ENCODE measurements at regions not wholly inside any gene's neighbourhood (a gene's known extent, or its start where the extent isn't known, plus 50 kb on each side); places are given as distances from the start of the nearest gene placed in this dataset.
A peak's percentile ranks its signal among the peaks of the same experiment; 100 is the strongest.

DNA sequence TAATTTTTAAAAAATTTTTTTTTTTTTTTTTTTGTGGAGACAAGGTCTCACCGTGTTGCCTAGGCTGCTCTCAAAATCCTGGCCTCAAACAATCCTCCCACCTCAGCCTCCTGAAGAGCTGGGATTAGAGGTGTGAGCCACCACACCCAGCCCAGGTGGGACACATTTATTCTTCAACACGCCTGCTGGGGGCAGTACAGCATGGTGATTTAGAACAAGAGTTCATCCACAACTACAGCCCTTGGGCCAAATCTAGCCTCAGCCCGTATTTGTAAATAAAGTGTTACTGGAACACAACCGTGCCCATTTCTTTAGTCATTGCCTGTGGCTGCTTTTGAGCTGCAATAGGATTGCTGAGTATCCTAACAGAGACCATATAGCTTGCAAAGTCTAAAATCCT, 92.8 kb downstream of the KATNIP start:
- no peak overlapping the region for H3K9ac ChIP-seq
- WGBS (ENCODE audit: low lambda C conversion rate), result 84% methylated on average over 4 of the region's 4 CpGs
- peaks cover 0 to 2% of the 10 kb centered on the region in 2 experiments for H3K36me3 ChIP-seq (replicated peaks in 1 of 2; ENCODE audit: control insufficient read depth in 1 of 2, insufficient read depth in 2 of 2, low read length in 1 of 2)
- no peak for DNase-seq
- ChIA-PET CTCF (interaction anchor here (0.9 to 3.3 kb wide), 9 partner anchors 12 to 428 kb away, joined by 3 to 14 read pairs (median 3); no protein-coding TSS in a partner anchor), POLR2A (no interaction called here)
- H3K4me3 ChIP-seq (ENCODE audit: low read depth in 2 of 2, low read length in 1 of 2), result no peak overlapping the region
- H3K4me1 ChIP-seq (ENCODE audit: control insufficient read depth in 1 of 2, insufficient read depth in 2 of 2, low read depth in 1 of 2, low read length in 1 of 2), result no peaks in the 10 kb centered on the region; a peak in 1 of 4 replicates
- no peaks in the 10 kb centered on the region for H3F3A ChIP-seq (replicated peaks; ENCODE audit: insufficient read depth)
- TF ChIP-seq RAD21 (IDR thresholded peaks at IDR 0.05; ENCODE audit: low read length), result peak; percentile 46; the same call in 1 of the 2 replicates
- TF ChIP-seq, protein P1, sequence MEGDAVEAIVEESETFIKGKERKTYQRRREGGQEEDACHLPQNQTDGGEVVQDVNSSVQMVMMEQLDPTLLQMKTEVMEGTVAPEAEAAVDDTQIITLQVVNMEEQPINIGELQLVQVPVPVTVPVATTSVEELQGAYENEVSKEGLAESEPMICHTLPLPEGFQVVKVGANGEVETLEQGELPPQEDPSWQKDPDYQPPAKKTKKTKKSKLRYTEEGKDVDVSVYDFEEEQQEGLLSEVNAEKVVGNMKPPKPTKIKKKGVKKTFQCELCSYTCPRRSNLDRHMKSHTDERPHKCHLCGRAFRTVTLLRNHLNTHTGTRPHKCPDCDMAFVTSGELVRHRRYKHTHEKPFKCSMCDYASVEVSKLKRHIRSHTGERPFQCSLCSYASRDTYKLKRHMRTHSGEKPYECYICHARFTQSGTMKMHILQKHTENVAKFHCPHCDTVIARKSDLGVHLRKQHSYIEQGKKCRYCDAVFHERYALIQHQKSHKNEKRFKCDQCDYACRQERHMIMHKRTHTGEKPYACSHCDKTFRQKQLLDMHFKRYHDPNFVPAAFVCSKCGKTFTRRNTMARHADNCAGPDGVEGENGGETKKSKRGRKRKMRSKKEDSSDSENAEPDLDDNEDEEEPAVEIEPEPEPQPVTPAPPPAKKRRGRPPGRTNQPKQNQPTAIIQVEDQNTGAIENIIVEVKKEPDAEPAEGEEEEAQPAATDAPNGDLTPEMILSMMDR (IDR thresholded peaks at IDR 0.05), result peak; percentile 44
- no peak for TF ChIP-seq JUND (IDR thresholded peaks at IDR 0.05)
- no peaks in the 10 kb centered on the region for H3K79me2 ChIP-seq (ENCODE audit: insufficient read depth)
- H3K27ac ChIP-seq (ENCODE audit: low read depth in 2 of 2, low read length in 1 of 2), result no peak overlapping the region
- no peaks in the 10 kb centered on the region for H4K20me1 ChIP-seq (ENCODE audit: insufficient read depth)
- no peaks in the 10 kb centered on the region for H3K9me2 ChIP-seq
- H3K4me2 ChIP-seq, result no peak overlapping the region
- H3K9me3 ChIP-seq, result no peaks in the 10 kb centered on the region
- no peaks in the 10 kb centered on the region for H3K27me3 ChIP-seq (ENCODE audit: insufficient read depth)
- H2AFZ ChIP-seq (ENCODE audit: low read depth), result no peak overlapping the region

DNA sequence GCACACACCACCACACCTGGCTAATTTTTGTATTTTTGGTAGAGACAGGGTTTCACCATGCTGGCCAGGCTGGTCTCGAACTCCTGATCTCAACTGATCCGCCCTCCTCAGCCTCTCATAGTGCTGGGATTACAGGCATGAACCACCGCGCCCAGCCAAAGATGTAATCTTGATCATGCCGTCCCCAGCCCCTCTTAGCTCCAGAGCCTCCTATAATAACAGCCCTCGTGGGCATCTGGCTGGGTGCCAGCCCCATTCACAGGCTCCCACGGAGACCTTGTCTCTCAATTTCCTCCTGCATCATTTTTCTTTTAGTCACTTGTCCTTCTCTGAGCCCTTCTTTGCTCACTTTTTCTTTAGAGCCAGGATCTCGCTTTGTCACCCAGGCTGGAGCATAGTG, 94.2 kb downstream of the KATNIP start:
- H3K4me1 ChIP-seq (ENCODE audit: control insufficient read depth in 1 of 2, insufficient read depth in 2 of 2, low read depth in 1 of 2, low read length in 1 of 2), result no peaks in the 10 kb centered on the region; a peak in 1 of 4 replicates
- no peaks in the 10 kb centered on the region for H3F3A ChIP-seq (replicated peaks; ENCODE audit: insufficient read depth)
- DNase-seq, result peak; percentile 75
- peaks cover 0 to 3% of the 10 kb centered on the region in 2 experiments for H3K36me3 ChIP-seq (replicated peaks in 1 of 2; ENCODE audit: control insufficient read depth in 1 of 2, insufficient read depth in 2 of 2, low read length in 1 of 2)
- no peak overlapping the region for H3K4me2 ChIP-seq
- H4K20me1 ChIP-seq (ENCODE audit: insufficient read depth), result no peaks in the 10 kb centered on the region
- TF ChIP-seq GATA2 (CRISPR knock-in tag; IDR thresholded peaks at IDR 0.05) (peak; percentile 67), JUND (IDR thresholded peaks at IDR 0.05) (no peak), NFIC (IDR thresholded peaks at IDR 0.05; ENCODE audit: borderline replicate concordance) (peak; percentile 29; the same call in 1 of the 2 replicates)
- no peak overlapping the region for H3K9ac ChIP-seq
- H3K27ac ChIP-seq (ENCODE audit: low read depth in 2 of 2, low read length in 1 of 2), result no peak overlapping the region
- H3K9me2 ChIP-seq, result no peaks in the 10 kb centered on the region
- 83% methylated on average over 8 of the region's 8 CpGs for WGBS (ENCODE audit: low lambda C conversion rate)
- H3K79me2 ChIP-seq (ENCODE audit: insufficient read depth), result no peaks in the 10 kb centered on the region
- no peaks in the 10 kb centered on the region for H3K9me3 ChIP-seq
- H3K27me3 ChIP-seq (ENCODE audit: insufficient read depth), result no peaks in the 10 kb centered on the region
- ChIA-PET POLR2A (no interaction called here), CTCF (interaction anchor here (0.6 to 3.3 kb wide), 4 partner anchors 8 to 136 kb away, joined by 3 to 14 read pairs (median 4); no protein-coding TSS in a partner anchor)
- H3K4me3 ChIP-seq (ENCODE audit: low read depth in 2 of 2, low read length in 1 of 2), result no peak overlapping the region
- no peak overlapping the region for H2AFZ ChIP-seq (ENCODE audit: low read depth)

DNA sequence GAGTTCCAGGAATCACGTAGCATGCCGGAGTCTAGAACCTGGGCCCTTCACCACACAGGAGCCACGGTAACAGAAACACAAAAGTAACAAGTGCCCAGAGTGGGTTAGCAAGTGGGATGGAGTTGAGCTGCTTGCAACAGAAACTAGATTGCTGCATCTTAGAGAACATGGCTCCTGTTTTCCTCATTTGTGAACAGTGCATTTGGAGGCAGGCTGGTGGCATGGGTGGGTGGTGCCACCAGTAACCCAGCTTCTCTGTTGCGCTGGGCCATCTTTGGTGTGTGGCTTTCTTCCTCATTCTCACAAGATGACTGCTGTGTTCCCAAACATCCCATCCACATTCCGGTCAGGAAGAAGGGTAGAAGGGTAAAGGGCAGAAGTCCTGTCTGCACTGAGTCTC, 95.5 kb downstream of the KATNIP start:
- TF ChIP-seq GABPA (IDR thresholded peaks at IDR 0.05; ENCODE audit: low read depth) (no peak), CHD2 (IDR thresholded peaks at IDR 0.05; ENCODE audit: low read length, partially characterized antibody) (no peak)
- TF ChIP-seq, protein P2, sequence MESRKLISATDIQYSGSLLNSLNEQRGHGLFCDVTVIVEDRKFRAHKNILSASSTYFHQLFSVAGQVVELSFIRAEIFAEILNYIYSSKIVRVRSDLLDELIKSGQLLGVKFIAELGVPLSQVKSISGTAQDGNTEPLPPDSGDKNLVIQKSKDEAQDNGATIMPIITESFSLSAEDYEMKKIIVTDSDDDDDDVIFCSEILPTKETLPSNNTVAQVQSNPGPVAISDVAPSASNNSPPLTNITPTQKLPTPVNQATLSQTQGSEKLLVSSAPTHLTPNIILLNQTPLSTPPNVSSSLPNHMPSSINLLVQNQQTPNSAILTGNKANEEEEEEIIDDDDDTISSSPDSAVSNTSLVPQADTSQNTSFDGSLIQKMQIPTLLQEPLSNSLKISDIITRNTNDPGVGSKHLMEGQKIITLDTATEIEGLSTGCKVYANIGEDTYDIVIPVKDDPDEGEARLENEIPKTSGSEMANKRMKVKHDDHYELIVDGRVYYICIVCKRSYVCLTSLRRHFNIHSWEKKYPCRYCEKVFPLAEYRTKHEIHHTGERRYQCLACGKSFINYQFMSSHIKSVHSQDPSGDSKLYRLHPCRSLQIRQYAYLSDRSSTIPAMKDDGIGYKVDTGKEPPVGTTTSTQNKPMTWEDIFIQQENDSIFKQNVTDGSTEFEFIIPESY (IDR thresholded peaks at IDR 0.05; ENCODE audit: borderline replicate concordance, low read depth), result no peak
- no peaks in the 10 kb centered on the region for H4K20me1 ChIP-seq (ENCODE audit: insufficient read depth)
- WGBS (ENCODE audit: low lambda C conversion rate), result 97% methylated on average over 5 of the region's 5 CpGs
- H3K36me3 ChIP-seq (replicated peaks in 1 of 2; ENCODE audit: control insufficient read depth in 1 of 2, insufficient read depth in 2 of 2, low read length in 1 of 2), result peaks cover 0 to 3% of the 10 kb centered on the region in 2 experiments
- no peak overlapping the region for H3K9ac ChIP-seq
- no peaks in the 10 kb centered on the region for H3K27me3 ChIP-seq (ENCODE audit: insufficient read depth)
- no peak overlapping the region for H2AFZ ChIP-seq (ENCODE audit: low read depth)
- no peaks in the 10 kb centered on the region for H3K79me2 ChIP-seq (ENCODE audit: insufficient read depth)
- H3K27ac ChIP-seq (ENCODE audit: low read depth in 2 of 2, low read length in 1 of 2), result no peak overlapping the region
- CTCF ChIA-PET, result interaction anchor here (0.9 to 2.6 kb wide), 5 partner anchors 9 to 425 kb away, joined by 3 to 10 read pairs (median 3); no protein-coding TSS in a partner anchor
- H3K4me2 ChIP-seq, result no peak overlapping the region
- no peak overlapping the region for H3K4me3 ChIP-seq (ENCODE audit: low read depth in 2 of 2, low read length in 1 of 2)
- H3K9me3 ChIP-seq, result no peaks in the 10 kb centered on the region
- no peak for DNase-seq
- H3K4me1 ChIP-seq (ENCODE audit: control insufficient read depth in 1 of 2, insufficient read depth in 2 of 2, low read depth in 1 of 2, low read length in 1 of 2), result peaks cover 0 to 2% of the 10 kb centered on the region in 2 experiments; a peak in 1 of 4 replicates
- H3F3A ChIP-seq (replicated peaks; ENCODE audit: insufficient read depth), result no peaks in the 10 kb centered on the region
- H3K9me2 ChIP-seq, result no peaks in the 10 kb centered on the region
- POLR2A ChIA-PET, result no interaction called here

Data from SK-N-SH (cell line).